CD4-positive, alpha-beta T cell treated with Interleukin-21 for 1 hour (primary cell): ENCODE measurements at regions not wholly inside any gene's neighbourhood (a gene's known extent, or its start where the extent isn't known, plus 50 kb on each side); places are given as distances from the start of the nearest gene placed in this dataset.
"Not testable (repeated sequence)": the region's sequence is repeated elsewhere in the genome, so short reads cannot be mapped to it uniquely, and the experiment has no call there.

Source experiments
- DNase-seq: peaks from one replicate; pipeline ENCODE4 v3.0.0-alpha.2; 2020

- DNase-seq, result no peak
Measured at GRCh38 chr10:23657677-23658076, 218.8 kb downstream of the OTUD1 start.

GRCh38 chr10:23671866-23672265 is 233.0 kb downstream of the OTUD1 start:
- DNase-seq, result not testable (repeated sequence)

- DNase-seq, result no peak
Measured at GRCh38 chr10:23675585-23675984, 236.7 kb downstream of the OTUD1 start.

- DNase-seq, result no peak
Measured at GRCh38 chr10:23676296-23676695, 237.4 kb downstream of the OTUD1 start.

GRCh38 chr10:23686722-23687121 is 247.8 kb downstream of the OTUD1 start:
- no peak for DNase-seq

- no peak for DNase-seq
Measured at GRCh38 chr10:23692736-23693135, 253.9 kb downstream of the OTUD1 start.

- DNase-seq, result no peak
Measured at GRCh38 chr10:23693501-23693901, 254.6 kb downstream of the OTUD1 start.

GRCh38 chr10:23693925-23694324 is 255.1 kb downstream of the OTUD1 start:
- DNase-seq, result no peak

GRCh38 chr10:23694446-23694920 is 255.6 kb downstream of the OTUD1 start:
- no peak for DNase-seq

- DNase-seq, result no peak
Measured at GRCh38 chr10:23694921-23695824, 256.3 kb downstream of the OTUD1 start.

- DNase-seq, result no peak
Measured at GRCh38 chr10:23695825-23696420, 257.0 kb downstream of the OTUD1 start.

GRCh38 chr10:23696476-23696875 is 257.6 kb downstream of the OTUD1 start:
- DNase-seq, result no peak

GRCh38 chr10:23702977-23703414 is 264.1 kb downstream of the OTUD1 start:
- DNase-seq, result peak; percentile 45

- DNase-seq, result no peak
Measured at GRCh38 chr10:23715363-23715762, 276.5 kb downstream of the OTUD1 start.

- DNase-seq, result no peak
Measured at GRCh38 chr10:23717913-23718312, 279.0 kb downstream of the OTUD1 start.

GRCh38 chr10:23718946-23719345 is 280.1 kb downstream of the OTUD1 start:
- DNase-seq, result no peak

- DNase-seq, result no peak
Measured at GRCh38 chr10:23723796-23724195, 284.9 kb downstream of the OTUD1 start.

GRCh38 chr10:23725548-23725947 is 286.7 kb downstream of the OTUD1 start:
- DNase-seq, result no peak

GRCh38 chr10:23742368-23742767 is 303.5 kb downstream of the OTUD1 start:
- no peak for DNase-seq

GRCh38 chr10:23742807-23743206 is 303.9 kb downstream of the OTUD1 start:
- no peak for DNase-seq

- no peak for DNase-seq
Measured at GRCh38 chr10:23754179-23754578, 315.3 kb downstream of the OTUD1 start.

- DNase-seq, result no peak
Measured at GRCh38 chr10:23754941-23755340, 316.1 kb downstream of the OTUD1 start.

GRCh38 chr10:23755556-23755955 is 316.7 kb downstream of the OTUD1 start:
- DNase-seq, result no peak

GRCh38 chr10:23768281-23768680 is 329.4 kb downstream of the OTUD1 start:
- DNase-seq, result no peak
